Sigmoid colon (tissue), 6 donors: ENCODE measurements at regions not wholly inside any gene's neighbourhood (a gene's known extent, or its start where the extent isn't known, plus 50 kb on each side); places are given as distances from the start of the nearest gene placed in this dataset.

Experiments
- DNase-seq: peaks from one replicate; pipeline ENCODE4 v3.0.0-alpha.2; 2019
- H3K27ac ChIP-seq, 4 donors: fragments of 200-600 bp; sonication (generic); one replicate each; pipeline ENCODE4 v1.5.1; 2016 to 2019; ENCODE audit warnings: mild to moderate bottlenecking in 1 of 4
- H3K27me3 ChIP-seq, 3 donors: fragments of 200-600 bp; sonication (generic); one replicate each; pipeline ENCODE4 v1.5.1; 2019; ENCODE audit warnings: mild to moderate bottlenecking in 1 of 3
- H3K36me3 ChIP-seq, 4 donors: fragments of 200-600 bp; sonication (generic); one replicate each; pipeline ENCODE4 v1.5.1; 2016 to 2019
- H3K4me1 ChIP-seq, 4 donors: fragments of 200-600 bp; sonication (generic); one replicate each; pipeline ENCODE4 v1.5.1; 2017 to 2019
- H3K4me3 ChIP-seq, 4 donors: fragments of 200-600 bp; sonication (generic); one replicate each; pipeline ENCODE4 v1.5.1; 2017 to 2019; ENCODE audit warnings: mild to moderate bottlenecking in 2 of 4, moderate library complexity in 1 of 4
- H3K9me3 ChIP-seq, 4 donors: fragments of 200-600 bp in 3 of 4; sonication (generic) in 3 of 4; one replicate each; pipeline versions ENCODE4 v1.5.1 to v1.6.1; 2013 to 2019
- EP300 ChIP-seq, 4 donors: sonication (generic); formaldehyde crosslinking; IDR thresholded peaks; one replicate each; pipeline ENCODE4 v1.6.1; 2017; ENCODE audit warnings: antibody characterized with exemption in 4 of 4
- POLR2A ChIP-seq, 2 donors: fragments of 450-650 bp; IDR thresholded peaks; one replicate each; pipeline ENCODE4 v1.6.1; 2016; ENCODE audit warnings: antibody characterized with exemption in 2 of 2, mild to moderate bottlenecking in 2 of 2, moderate library complexity in 2 of 2
- POLR2AphosphoS5 ChIP-seq, 4 donors: sonication (generic); formaldehyde crosslinking; IDR thresholded peaks; one replicate each; pipeline ENCODE4 v1.6.1; 2017; ENCODE audit warnings: antibody characterized with exemption in 4 of 4
- WGBS, 2 donors: extraction: QIAGEN DNeasy Blood & Tissue Kit; methylation state at CpG; one replicate each; pipeline ENCODE4 v1.1.7; 2013; 5-methylcytosine and 5-hydroxymethylcytosine counted together
- intact Hi-C: fragments of 100-400 bp; cut with DNase I; formaldehyde crosslinking; loops from one replicate; pipeline ENCODE4 v1.15.1; 2023
- TF ChIP-seq, protein P1 (sequence below), 4 experiments: fragments of 450-650 bp in 3 of 4; fragments of 200-600 bp in 1 of 4; IDR thresholded peaks; one replicate each; pipeline ENCODE4 v1.5.1; 2016 to 2019; ENCODE audit warnings: antibody characterized with exemption in 4 of 4, mild to moderate bottlenecking in 3 of 4, moderate library complexity in 2 of 4
- donor health status: healthy with polysubstance abuse.
- donor health status: healthy.

DNA sequence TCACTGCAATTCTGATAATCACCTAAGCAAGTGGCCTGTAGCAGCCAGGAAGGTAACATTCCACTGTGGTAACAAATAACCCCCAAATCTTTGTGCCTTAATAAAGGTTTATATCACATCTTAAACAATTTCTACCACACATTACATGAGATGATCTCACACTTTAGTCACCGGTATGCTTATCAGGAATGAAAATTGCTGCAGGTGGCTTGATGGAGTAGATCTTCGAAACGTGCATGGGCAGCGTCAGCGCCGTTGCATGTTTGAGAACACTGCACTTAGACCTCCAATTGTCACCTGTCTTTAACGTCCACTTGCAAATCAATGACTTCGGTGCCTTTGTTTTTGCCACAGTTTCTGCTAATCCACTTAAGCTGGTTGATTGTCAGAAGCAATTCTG, 477.4 kb downstream of the VRK1 start:
- Histone ChIP-seq H3K4me1 (no peaks in the 10 kb centered on the region), H3K27ac (no peak overlapping the region), H3K4me3 (no peak overlapping the region), H3K36me3 (no peaks in the 10 kb centered on the region), H3K9me3 (no peaks in the 10 kb centered on the region), H3K27me3 (no peaks in the 10 kb centered on the region)
- intact Hi-C loops, result no loop called here
- no peak for TF ChIP-seq POLR2AphosphoS5 (IDR thresholded peaks at IDR 0.05)
- TF ChIP-seq EP300 (IDR thresholded peaks at IDR 0.05), result no peak
- TF ChIP-seq, protein P1, sequence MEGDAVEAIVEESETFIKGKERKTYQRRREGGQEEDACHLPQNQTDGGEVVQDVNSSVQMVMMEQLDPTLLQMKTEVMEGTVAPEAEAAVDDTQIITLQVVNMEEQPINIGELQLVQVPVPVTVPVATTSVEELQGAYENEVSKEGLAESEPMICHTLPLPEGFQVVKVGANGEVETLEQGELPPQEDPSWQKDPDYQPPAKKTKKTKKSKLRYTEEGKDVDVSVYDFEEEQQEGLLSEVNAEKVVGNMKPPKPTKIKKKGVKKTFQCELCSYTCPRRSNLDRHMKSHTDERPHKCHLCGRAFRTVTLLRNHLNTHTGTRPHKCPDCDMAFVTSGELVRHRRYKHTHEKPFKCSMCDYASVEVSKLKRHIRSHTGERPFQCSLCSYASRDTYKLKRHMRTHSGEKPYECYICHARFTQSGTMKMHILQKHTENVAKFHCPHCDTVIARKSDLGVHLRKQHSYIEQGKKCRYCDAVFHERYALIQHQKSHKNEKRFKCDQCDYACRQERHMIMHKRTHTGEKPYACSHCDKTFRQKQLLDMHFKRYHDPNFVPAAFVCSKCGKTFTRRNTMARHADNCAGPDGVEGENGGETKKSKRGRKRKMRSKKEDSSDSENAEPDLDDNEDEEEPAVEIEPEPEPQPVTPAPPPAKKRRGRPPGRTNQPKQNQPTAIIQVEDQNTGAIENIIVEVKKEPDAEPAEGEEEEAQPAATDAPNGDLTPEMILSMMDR (IDR thresholded peaks at IDR 0.05), result no peak
- TF ChIP-seq POLR2A (IDR thresholded peaks at IDR 0.05), result no peak
- WGBS, 2 donors, result 82% methylated on average over 8 of the region's 8 CpGs
- no peak for DNase-seq

DNA sequence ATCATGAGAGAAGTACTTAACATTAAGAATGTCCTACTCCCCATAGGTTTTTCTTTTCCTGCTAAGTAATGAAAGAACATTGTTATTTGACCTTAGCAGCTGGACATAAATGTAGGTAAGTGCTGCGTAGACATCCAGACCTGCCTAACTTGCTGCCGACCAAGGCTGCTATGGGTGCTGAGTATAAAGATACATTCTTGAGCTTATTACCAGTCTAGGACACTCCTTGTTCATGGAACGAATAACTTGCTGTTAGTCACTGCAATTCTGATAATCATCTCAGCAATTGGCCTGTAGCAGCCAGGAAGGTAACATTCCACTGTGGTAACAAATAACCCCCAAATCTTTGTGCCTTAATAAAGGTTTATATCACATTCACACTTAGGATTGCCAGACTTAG, 478.1 kb downstream of the VRK1 start:
- Histone ChIP-seq H3K27ac (no peak overlapping the region), H3K27me3 (no peaks in the 10 kb centered on the region), H3K9me3 (no peaks in the 10 kb centered on the region), H3K36me3 (no peaks in the 10 kb centered on the region), H3K4me1 (no peaks in the 10 kb centered on the region), H3K4me3 (no peak overlapping the region)
- no peak for DNase-seq
- intact Hi-C loops, result no loop called here
- WGBS, 2 donors, result 76 to 87% methylated on average over 3 of the region's 3 CpGs
- TF ChIP-seq POLR2A (IDR thresholded peaks at IDR 0.05) (no peak), EP300 (IDR thresholded peaks at IDR 0.05) (no peak), POLR2AphosphoS5 (IDR thresholded peaks at IDR 0.05) (no peak)
- TF ChIP-seq, protein P1 (IDR thresholded peaks at IDR 0.05), result no peak

DNA sequence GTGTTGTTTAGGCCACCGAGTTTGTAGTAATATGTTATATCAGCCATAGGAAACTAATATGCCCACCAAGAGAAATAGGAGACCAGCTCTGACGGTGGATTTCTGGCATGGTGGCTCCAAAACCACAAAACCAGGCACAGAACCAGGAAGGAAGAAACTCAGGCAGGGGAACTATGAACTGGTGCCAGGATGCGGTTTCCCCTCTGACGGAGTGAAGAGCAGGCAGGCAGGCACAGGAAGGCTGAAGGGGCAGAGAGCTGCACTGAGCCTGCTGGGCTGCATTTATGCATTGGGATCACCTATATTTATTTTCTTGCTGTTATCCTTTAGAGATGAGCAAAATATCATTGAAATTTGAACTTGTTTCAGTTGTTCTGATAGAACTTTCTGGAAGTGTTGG, 479.4 kb downstream of the VRK1 start:
- 44 to 71% methylated on average over 4 of the region's 4 CpGs for WGBS, 2 donors
- Histone ChIP-seq H3K4me3 (no peak overlapping the region), H3K27me3 (no peaks in the 10 kb centered on the region), H3K27ac (no peak overlapping the region), H3K9me3 (no peaks in the 10 kb centered on the region), H3K36me3 (no peaks in the 10 kb centered on the region), H3K4me1 (no peaks in the 10 kb centered on the region)
- intact Hi-C loops, result no loop called here
- TF ChIP-seq, protein P1 (IDR thresholded peaks at IDR 0.05), result no peak
- no peak for TF ChIP-seq POLR2A (IDR thresholded peaks at IDR 0.05)
- TF ChIP-seq POLR2AphosphoS5 (IDR thresholded peaks at IDR 0.05), result no peak
- TF ChIP-seq EP300 (IDR thresholded peaks at IDR 0.05), result no peak
- DNase-seq, result no peak

DNA sequence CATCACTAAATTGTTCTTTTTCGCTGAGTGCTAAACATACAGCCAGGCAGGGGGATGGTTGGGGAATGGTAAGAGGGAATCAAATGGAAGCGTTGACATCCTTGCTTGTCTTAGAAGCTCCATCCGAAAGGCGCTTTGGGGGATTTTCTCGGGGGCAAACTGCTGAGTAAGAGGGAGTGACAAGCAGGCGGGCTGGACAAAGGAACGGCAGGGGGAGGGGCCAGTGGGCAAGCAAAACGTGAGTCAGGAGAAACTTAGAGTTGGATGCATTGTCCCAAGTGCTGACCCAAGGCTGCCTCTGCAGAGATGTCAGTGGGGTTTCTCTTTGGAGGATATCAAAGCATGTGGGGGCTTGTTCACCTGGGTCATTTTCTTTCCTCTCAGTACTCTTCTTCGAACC, 480.5 kb downstream of the VRK1 start:
- WGBS, 2 donors, result 46 to 52% methylated on average over 9 of the region's 9 CpGs
- Histone ChIP-seq H3K36me3 (no peaks in the 10 kb centered on the region), H3K4me1 (no peaks in the 10 kb centered on the region), H3K9me3 (no peaks in the 10 kb centered on the region), H3K4me3 (no peak overlapping the region), H3K27me3 (no peaks in the 10 kb centered on the region), H3K27ac (no peak overlapping the region)
- no peak for DNase-seq
- intact Hi-C loops, result no loop called here
- TF ChIP-seq POLR2A (IDR thresholded peaks at IDR 0.05), result no peak
- no peak for TF ChIP-seq POLR2AphosphoS5 (IDR thresholded peaks at IDR 0.05)
- no peak for TF ChIP-seq EP300 (IDR thresholded peaks at IDR 0.05)
- TF ChIP-seq, protein P1 (IDR thresholded peaks at IDR 0.05), result no peak

DNA sequence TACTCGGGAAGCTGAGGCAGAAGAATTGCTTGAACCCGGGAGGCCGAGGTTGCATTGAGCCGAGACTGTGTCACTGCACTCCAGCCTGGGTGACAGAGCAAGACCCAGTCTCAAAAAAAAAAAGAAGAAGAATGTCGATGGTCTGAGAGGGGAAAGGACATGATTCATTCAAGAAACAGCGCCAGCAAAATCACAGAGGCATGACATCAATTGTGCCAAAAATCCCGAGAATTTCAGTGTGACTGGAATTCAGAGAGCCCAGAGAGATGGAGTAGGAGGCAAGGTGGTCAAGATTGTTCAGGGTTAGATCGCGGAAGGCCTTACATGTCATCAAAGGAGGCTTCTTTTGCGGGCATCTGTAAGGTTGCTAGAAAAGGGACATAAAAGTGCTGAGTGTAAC, 483.3 kb downstream of the VRK1 start:
- intact Hi-C loops, result no loop called here
- H3K4me3 ChIP-seq, result no peak overlapping the region
- H3K27ac ChIP-seq, result no peak overlapping the region
- no peak for DNase-seq
- H3K9me3 ChIP-seq, result no peaks in the 10 kb centered on the region
- 87 to 89% methylated on average over 10 of the region's 10 CpGs for WGBS, 2 donors
- H3K36me3 ChIP-seq, result no peaks in the 10 kb centered on the region
- no peaks in the 10 kb centered on the region for H3K27me3 ChIP-seq
- no peaks in the 10 kb centered on the region for H3K4me1 ChIP-seq
- TF ChIP-seq, protein P1 (IDR thresholded peaks at IDR 0.05), result no peak
- no peak for TF ChIP-seq POLR2AphosphoS5 (IDR thresholded peaks at IDR 0.05)
- no peak for TF ChIP-seq POLR2A (IDR thresholded peaks at IDR 0.05)
- TF ChIP-seq EP300 (IDR thresholded peaks at IDR 0.05), result no peak
